PC-9 (cell line): ENCODE measurements at regions not wholly inside any gene's neighbourhood (a gene's known extent, or its start where the extent isn't known, plus 50 kb on each side); places are given as distances from the start of the nearest gene placed in this dataset.

ENCODE experiments used
- CTCF ChIP-seq: fragments of 200-600 bp; sonication (generic); conservative IDR thresholded peaks from 2 replicates; pipeline ENCODE4 v1.6.1; 2017; ENCODE audit warnings: mixed run types, antibody characterized with exemption, mild to moderate bottlenecking, moderate library complexity
- EZH2 ChIP-seq: fragments of 200-600 bp; sonication (generic); IDR thresholded peaks from 2 replicates; pipeline ENCODE4 v1.8.0; 2017; ENCODE audit warnings: antibody characterized with exemption, low read depth

DNA sequence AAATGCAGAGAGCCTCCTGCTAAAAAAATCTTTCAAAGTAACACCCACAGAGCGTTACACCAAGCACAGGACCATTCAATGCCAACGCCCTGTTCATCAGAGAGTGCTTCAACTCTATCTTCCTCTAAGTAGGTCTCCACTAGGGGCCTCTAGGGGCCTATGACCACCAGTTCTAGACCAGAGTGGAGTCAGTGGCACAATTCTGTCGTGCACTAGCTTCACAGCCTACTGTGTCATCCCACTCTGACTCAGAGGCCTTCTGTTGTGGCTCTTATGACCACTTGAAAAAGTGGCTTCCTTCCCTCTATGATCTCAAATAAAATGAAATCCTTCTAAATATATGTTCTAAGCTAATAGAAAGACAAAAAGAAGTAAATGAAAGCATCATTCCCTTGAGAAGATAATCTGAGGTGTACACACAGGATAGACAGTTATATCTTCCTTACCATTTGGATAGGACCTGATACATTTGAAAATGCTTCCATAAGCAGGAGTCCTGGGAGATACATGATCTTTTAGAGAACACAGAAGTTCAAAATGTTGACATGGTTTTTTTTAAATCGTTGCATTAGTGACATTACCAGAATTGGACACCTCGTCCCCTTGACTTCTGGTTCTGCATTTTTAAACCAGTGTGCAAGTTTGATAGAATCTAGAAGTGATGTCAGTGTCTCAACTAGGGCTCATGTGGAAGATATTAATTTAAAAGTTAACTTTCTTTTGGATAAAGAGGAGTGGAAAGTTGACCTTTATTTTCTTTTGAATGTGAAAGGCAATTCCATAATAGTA lies 151.9 kb downstream of the SH3BGRL2 start:
- no peak for TF ChIP-seq CTCF
- no peak for TF ChIP-seq EZH2
